RWPE2 (cell line): ENCODE measurements at regions not wholly inside any gene's neighbourhood (a gene's known extent, or its start where the extent isn't known, plus 50 kb on each side); places are given as distances from the start of the nearest gene placed in this dataset.
A peak's percentile ranks its signal among the peaks of the same experiment; 100 is the strongest.

Source experiments
- ATAC-seq: fragments of 200-7000 bp; cut with Tn5 transposase; 3 replicates; pipeline ENCODE4 v1.9.1; 2021; ENCODE audit warnings: low read depth
- DNase-seq: peaks from one replicate; pipeline ENCODE4 v3.0.0-alpha.2; 2020; ENCODE audit warnings: low spot score
- H3K27ac ChIP-seq: fragments of 450-650 bp; 2 replicates; pipeline ENCODE4 v1.5.1; 2017; ENCODE audit warnings: mild to moderate bottlenecking; ENCODE audit not compliant: poor library complexity, severe bottlenecking
- H3K27me3 ChIP-seq: fragments of 250-450 bp; sonication (Bioruptor Pico); 2 replicates; pipeline ENCODE4 v1.5.1; 2021; ENCODE audit warnings: mild to moderate bottlenecking, moderate library complexity; ENCODE audit not compliant: insufficient read depth, poor library complexity, severe bottlenecking
- H3K36me3 ChIP-seq: fragments of 250-450 bp; sonication (Bioruptor Pico); 2 replicates; pipeline ENCODE4 v1.5.1; 2020; ENCODE audit warnings: low read depth, mild to moderate bottlenecking, moderate library complexity
- H3K4me1 ChIP-seq: fragments of 250-450 bp; sonication (Bioruptor Pico); 2 replicates; pipeline ENCODE4 v1.5.1; 2021; ENCODE audit warnings: mild to moderate bottlenecking, moderate library complexity; ENCODE audit not compliant: insufficient read depth, poor library complexity, severe bottlenecking
- H3K4me3 ChIP-seq: fragments of 250-450 bp; sonication (Bioruptor Pico); 2 replicates; pipeline ENCODE4 v1.5.1; 2021; ENCODE audit warnings: mild to moderate bottlenecking, moderate library complexity; ENCODE audit not compliant: severe bottlenecking
- H3K9me3 ChIP-seq: fragments of 250-450 bp; sonication (Bioruptor Pico); 2 replicates; pipeline ENCODE4 v1.5.1; 2021; ENCODE audit warnings: mild to moderate bottlenecking, moderate library complexity; ENCODE audit not compliant: severe bottlenecking
- CTCF ChIP-seq: fragments of 450-650 bp; IDR thresholded peaks from one replicate; pipeline ENCODE4 v1.5.1; 2017; ENCODE audit warnings: mild to moderate bottlenecking, moderate library complexity; ENCODE audit not compliant: poor library complexity, severe bottlenecking

DNA sequence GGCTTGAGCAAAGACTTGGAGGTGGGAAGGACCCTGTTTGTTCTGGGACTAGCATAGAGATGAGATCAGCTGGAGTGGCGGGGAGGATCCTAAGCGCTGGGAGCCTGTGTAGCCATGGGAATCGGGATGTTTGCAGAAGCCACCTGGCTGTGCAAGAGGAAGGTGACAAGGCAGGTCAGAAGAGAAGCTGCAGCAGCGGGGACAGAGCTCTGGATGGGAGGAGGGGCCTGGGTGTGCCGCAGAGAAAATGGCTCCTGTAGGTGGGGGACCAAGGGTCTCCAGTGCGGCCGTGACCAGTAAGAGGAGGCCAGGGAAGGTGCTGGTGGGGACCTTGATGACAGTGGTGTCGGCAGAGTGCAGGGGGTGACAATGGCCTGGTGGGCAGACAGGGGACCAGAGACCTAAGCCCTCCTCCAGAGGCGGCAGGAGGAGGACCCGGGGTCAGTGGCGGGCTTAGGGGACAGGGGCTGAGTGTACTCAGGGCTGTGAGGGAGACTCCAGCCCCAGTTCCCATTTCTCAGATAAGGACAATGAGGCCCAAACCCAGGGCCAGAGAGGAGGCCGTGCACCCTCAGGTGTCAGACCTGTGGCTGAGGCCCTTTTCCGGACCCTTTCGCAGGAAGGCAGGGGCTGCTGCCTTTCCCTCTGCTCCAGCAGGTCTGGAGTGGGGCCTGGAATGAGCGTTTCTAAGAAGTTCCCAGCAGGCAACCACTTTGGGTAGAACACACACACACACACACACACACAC, 206.6 kb upstream of the RTL1 start:
- Histone ChIP-seq H3K27ac (no peak overlapping the region), H3K4me3 (no peak overlapping the region), H3K36me3 (no peaks in the 10 kb centered on the region), H3K27me3 (no peaks in the 10 kb centered on the region), H3K4me1 (no peaks in the 10 kb centered on the region), H3K9me3 (no peaks in the 10 kb centered on the region)
- ATAC-seq (no peak), DNase-seq (no peak)
- TF ChIP-seq CTCF: no peak

DNA sequence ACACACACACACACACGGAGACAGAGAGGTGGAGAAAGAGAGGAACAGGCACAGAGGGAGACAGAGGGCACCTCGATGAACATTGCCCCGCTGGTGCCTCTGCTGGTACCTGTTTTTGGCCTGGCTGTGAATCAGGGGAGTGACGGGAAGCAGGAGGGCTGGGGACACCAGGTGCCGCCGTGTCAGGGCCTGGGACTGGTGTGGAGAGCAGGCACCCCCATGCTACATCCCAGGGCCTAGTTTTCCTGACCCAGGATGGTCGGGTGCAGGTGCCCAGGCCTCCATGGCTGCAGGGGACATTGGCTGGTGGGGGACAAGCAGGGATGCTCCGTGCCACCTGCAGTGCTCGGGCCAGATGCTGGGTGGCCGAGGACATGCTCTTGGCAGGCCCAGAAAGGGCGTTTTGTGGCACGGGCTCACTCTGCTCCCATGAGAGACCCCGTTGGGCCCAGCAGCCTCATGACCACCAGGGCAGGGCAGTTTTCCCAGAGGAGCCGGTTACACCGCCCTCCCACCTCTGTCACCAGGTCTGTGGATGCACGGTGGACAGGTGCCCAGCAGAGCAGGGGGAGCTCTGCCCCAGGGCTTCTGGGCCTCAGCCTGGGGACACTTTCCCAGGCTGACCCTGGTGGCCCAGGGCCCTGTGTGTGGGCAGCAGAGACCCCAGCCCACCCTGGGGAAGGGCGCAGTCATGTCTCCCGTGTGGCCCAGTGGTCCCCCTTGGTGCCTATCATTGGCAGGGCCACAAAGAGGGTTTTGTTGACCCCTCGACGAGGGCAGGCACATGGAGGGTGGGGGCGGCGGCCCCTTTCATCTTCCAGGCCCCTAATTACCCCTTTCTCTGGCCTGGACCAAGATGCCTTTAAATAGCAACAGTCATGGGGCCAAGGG, 207.5 kb upstream of the RTL1 start:
- H3K36me3 ChIP-seq: no peaks in the 10 kb centered on the region
- no peaks in the 10 kb centered on the region for H3K4me1 ChIP-seq
- no peaks in the 10 kb centered on the region for H3K9me3 ChIP-seq
- H3K4me3 ChIP-seq: no peak overlapping the region
- no peak for TF ChIP-seq CTCF
- H3K27me3 ChIP-seq: no peaks in the 10 kb centered on the region
- no peak for DNase-seq
- ATAC-seq: no peak
- no peak overlapping the region for H3K27ac ChIP-seq

DNA sequence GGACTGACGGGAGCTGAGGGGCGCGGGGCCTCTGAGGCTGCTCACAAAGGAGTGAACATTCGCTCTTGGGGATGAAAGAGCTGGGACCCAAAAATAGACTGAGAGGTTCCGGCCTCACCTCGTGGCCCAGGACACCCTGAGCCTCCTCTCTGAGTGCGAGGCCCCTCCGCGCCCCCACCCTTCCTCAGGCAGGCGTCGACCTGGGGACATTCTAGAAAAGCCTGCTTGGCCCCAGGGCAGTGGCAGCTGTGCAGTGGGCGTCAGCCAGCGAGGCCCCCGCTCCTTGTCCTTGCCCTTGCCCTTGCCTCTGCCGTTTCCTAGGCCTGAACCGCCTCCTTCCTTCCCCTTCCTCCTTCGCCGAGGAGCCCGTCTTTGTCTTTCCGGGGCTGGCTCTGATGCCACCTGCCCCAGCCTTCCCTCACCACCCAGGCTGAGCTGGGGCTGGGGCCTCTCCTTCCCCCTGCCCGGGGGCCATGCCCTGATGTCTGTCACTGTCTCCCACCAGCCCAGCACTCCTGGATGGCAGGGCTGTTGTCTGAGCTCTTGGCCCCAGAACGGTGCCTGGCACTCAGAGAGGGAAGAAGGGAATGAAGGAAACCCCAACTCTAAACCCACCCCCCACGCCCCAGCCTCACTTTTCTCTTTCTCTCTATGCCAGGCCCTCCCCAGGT, 208.2 kb upstream of the RTL1 start:
- no peaks in the 10 kb centered on the region for H3K36me3 ChIP-seq
- H3K27me3 ChIP-seq: no peaks in the 10 kb centered on the region
- H3K4me3 ChIP-seq: no peak overlapping the region
- no peaks in the 10 kb centered on the region for H3K9me3 ChIP-seq
- no peak overlapping the region for H3K27ac ChIP-seq
- H3K4me1 ChIP-seq: no peaks in the 10 kb centered on the region
- ATAC-seq (no peak), DNase-seq (no peak)
- no peak for TF ChIP-seq CTCF

- no peak overlapping the region for H3K27ac ChIP-seq
- no peak for ATAC-seq
- H3K36me3 ChIP-seq: no peaks in the 10 kb centered on the region
- peak; percentile 64 for DNase-seq
- no peak overlapping the region for H3K4me3 ChIP-seq
- no peaks in the 10 kb centered on the region for H3K4me1 ChIP-seq
- no peak for TF ChIP-seq CTCF
- no peaks in the 10 kb centered on the region for H3K27me3 ChIP-seq
- no peaks in the 10 kb centered on the region for H3K9me3 ChIP-seq
These were observed 209.0 kb upstream of the RTL1 start for GRCh38 chr14:101112351-101113107.
